Colonic mucosa (tissue), 4 donors: ENCODE measurements at regions not wholly inside any gene's neighbourhood (a gene's known extent, or its start where the extent isn't known, plus 50 kb on each side); places are given as distances from the start of the nearest gene placed in this dataset.

ENCODE experiments used
- DNase-seq: peaks from one replicate; pipeline ENCODE4 v3.0.0-alpha.2; 2020
- H3K27ac ChIP-seq: fragments of 200-600 bp; one replicate; pipeline ENCODE4 v1.8.0; 2021
- H3K27me3 ChIP-seq: fragments of 200-600 bp; one replicate; pipeline ENCODE4 v1.8.0; 2021
- H3K36me3 ChIP-seq: fragments of 200-600 bp; one replicate; pipeline ENCODE4 v1.8.0; 2021
- H3K4me1 ChIP-seq: fragments of 200-600 bp; one replicate; pipeline ENCODE4 v1.8.0; 2021; ENCODE audit warnings: mild to moderate bottlenecking
- H3K4me3 ChIP-seq: fragments of 200-600 bp; one replicate; pipeline ENCODE4 v1.8.0; 2021
- H3K9ac ChIP-seq, 2 donors: one replicate each; pipeline ENCODE4 v1.7.0; 2013; ENCODE audit warnings: control low read depth in 2 of 2, low read depth in 2 of 2, low read length in 2 of 2
- H3K9me3 ChIP-seq: fragments of 200-600 bp; one replicate; pipeline ENCODE4 v1.8.0; 2021
- CTCF ChIP-seq: fragments of 200-600 bp; IDR thresholded peaks from one replicate; pipeline ENCODE4 v1.8.0; 2022; ENCODE audit warnings: antibody characterized with exemption, mild to moderate bottlenecking
- intact Hi-C: fragments of 100-400 bp; cut with DNase I; formaldehyde crosslinking; loops from one replicate; pipeline ENCODE4 v1.14.1; 2022
- donor health status: healthy.
- donor health status: DM: no; HTN: no; CAD: no.
- donor health status: DM: no; HTN: no; CAD: no.

- Histone ChIP-seq H3K4me3 (no peak overlapping the region), H3K9ac (no peak overlapping the region), H3K9me3 (no peaks in the 10 kb centered on the region), H3K36me3 (no peaks in the 10 kb centered on the region), H3K27me3 (no peaks in the 10 kb centered on the region), H3K27ac (peak overlapping the region; percentile 15), H3K4me1 (no peaks in the 10 kb centered on the region)
- intact Hi-C loops = no loop called here
- TF ChIP-seq CTCF = no peak
- DNase-seq = no peak
These were observed 110.2 kb upstream of the SPATA13 start for GRCh38 chr13:24050292-24050711.

DNA sequence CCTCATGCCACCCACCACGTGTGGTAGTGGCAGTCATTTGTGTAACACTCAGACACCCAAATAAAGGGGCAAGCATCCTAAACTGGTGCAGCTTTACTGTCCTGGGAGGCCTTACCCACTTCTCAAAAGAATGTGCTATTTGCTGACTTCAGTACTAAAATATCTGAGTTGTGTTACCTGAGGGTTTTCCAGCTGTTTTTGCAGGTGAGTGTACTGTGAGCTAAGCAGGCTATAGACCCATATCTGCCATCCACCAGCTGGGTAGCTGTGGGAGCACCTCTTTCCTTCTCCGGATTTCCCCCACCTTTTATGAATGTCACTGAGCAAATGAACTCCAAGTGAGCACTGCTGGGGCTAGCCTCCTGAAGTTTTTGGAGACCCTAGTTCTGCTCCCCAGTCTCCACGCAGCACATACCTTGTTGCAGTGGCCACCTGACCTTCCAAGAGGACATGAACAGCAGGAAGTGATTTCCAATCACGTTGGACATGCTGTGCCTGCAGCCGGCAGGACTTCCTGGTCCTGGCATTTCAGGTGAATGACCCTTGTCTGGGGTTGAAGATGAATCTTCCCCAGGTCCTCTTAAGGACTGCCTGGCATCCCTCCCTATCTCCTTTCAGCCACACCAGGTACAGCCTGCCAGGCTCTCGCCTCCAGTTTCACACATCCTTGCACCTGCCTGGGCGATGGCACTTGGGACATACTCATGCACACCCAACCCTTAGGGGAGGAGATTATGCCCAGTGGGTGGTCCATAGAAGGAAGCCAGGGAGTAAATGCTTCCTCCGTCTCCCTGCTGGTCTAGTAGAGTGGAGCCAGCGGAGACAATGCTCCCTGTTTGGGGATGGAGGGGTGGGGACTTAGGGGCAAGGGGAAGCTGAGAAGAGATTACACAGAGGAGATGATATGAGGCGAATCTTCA, 109.5 kb upstream of the SPATA13 start:
- H3K9ac ChIP-seq = no peak overlapping the region
- no peaks in the 10 kb centered on the region for H3K4me1 ChIP-seq
- H3K27me3 ChIP-seq = no peaks in the 10 kb centered on the region
- no peak overlapping the region for H3K4me3 ChIP-seq
- no peak for TF ChIP-seq CTCF
- H3K36me3 ChIP-seq = no peaks in the 10 kb centered on the region
- no peak for DNase-seq
- H3K9me3 ChIP-seq = no peaks in the 10 kb centered on the region
- intact Hi-C loops = no loop called here
- H3K27ac ChIP-seq = peak overlapping the region; percentile 15

GRCh38 chr13:24052547-24053518, 107.7 kb upstream of the SPATA13 start:
- no peak for DNase-seq
- no peaks in the 10 kb centered on the region for H3K36me3 ChIP-seq
- H3K4me1 ChIP-seq = no peaks in the 10 kb centered on the region
- H3K27me3 ChIP-seq = no peaks in the 10 kb centered on the region
- no peak overlapping the region for H3K9ac ChIP-seq
- no peak overlapping the region for H3K4me3 ChIP-seq
- TF ChIP-seq CTCF = no peak
- no peak overlapping the region for H3K27ac ChIP-seq
- H3K9me3 ChIP-seq = no peaks in the 10 kb centered on the region
- intact Hi-C loops = loop anchor here (2.0 kb wide), 1 partner anchor 168 kb away; no protein-coding TSS in a partner anchor

- no peaks in the 10 kb centered on the region for H3K9me3 ChIP-seq
- H3K4me3 ChIP-seq = no peak overlapping the region
- H3K9ac ChIP-seq = no peak overlapping the region
- no peak overlapping the region for H3K27ac ChIP-seq
- TF ChIP-seq CTCF = peak; percentile 70
- H3K4me1 ChIP-seq = no peaks in the 10 kb centered on the region
- DNase-seq = peak; percentile 75
- no peaks in the 10 kb centered on the region for H3K27me3 ChIP-seq
- H3K36me3 ChIP-seq = no peaks in the 10 kb centered on the region
- intact Hi-C loops = loop anchor here (2.0 kb wide), 1 partner anchor 167 kb away; no protein-coding TSS in a partner anchor
These were observed 106.8 kb upstream of the SPATA13 start for GRCh38 chr13:24053519-24054251.
